Bone marrow (tissue), 2 donors: ENCODE measurements at regions not wholly inside any gene's neighbourhood (a gene's known extent, or its start where the extent isn't known, plus 50 kb on each side); places are given as distances from the start of the nearest gene placed in this dataset.
"Not testable (repeated sequence)": the region's sequence is repeated elsewhere in the genome, so short reads cannot be mapped to it uniquely, and the experiment has no call there.

Experiments used
- DNase-seq, 2 donors: peaks; one replicate each; lab custom pipeline; 2025; lab: John Stamatoyannopoulos, UW

- DNase-seq, result not testable (repeated sequence)
Observed at GRCh38 chr3:75840160-75840559, 54.8 kb upstream of the ZNF717 start.

GRCh38 chr3:75850301-75851008, 65.1 kb upstream of the ZNF717 start:
- not testable (repeated sequence) for DNase-seq

- DNase-seq, result no peak
Observed at GRCh38 chr3:75863130-75863529, 77.8 kb upstream of the ZNF717 start.

GRCh38 chr3:75863878-75864277, 78.5 kb upstream of the ZNF717 start:
- DNase-seq, result no peak

- not testable (repeated sequence) for DNase-seq
Observed at GRCh38 chr3:75883719-75884118, 98.4 kb upstream of the ZNF717 start.

GRCh38 chr3:75886971-75887526, 101.7 kb upstream of the ZNF717 start:
- DNase-seq, result no peak

- no peak for DNase-seq
Observed at GRCh38 chr3:75894234-75894633, 108.9 kb upstream of the ZNF717 start.

GRCh38 chr3:75896265-75896664, 110.9 kb upstream of the ZNF717 start:
- no peak for DNase-seq

- not testable (repeated sequence) for DNase-seq
Observed at GRCh38 chr3:75901446-75901845, 116.1 kb upstream of the ZNF717 start.

GRCh38 chr3:75906555-75907112, 121.3 kb upstream of the ZNF717 start:
- no peak for DNase-seq

- no peak for DNase-seq
Observed at GRCh38 chr3:75913800-75914350, 128.5 kb upstream of the ZNF717 start.

- DNase-seq, result not testable (repeated sequence)
Observed at GRCh38 chr3:75914741-75915140, 129.4 kb upstream of the ZNF717 start.

GRCh38 chr3:75938921-75939320, 153.6 kb upstream of the ZNF717 start:
- no peak for DNase-seq

GRCh38 chr3:75951941-75952340, 166.6 kb upstream of the ZNF717 start:
- no peak for DNase-seq

GRCh38 chr3:75960031-75960430, 174.7 kb upstream of the ZNF717 start:
- not testable (repeated sequence) for DNase-seq

- not testable (repeated sequence) for DNase-seq
Observed at GRCh38 chr3:75962054-75962453, 176.7 kb upstream of the ZNF717 start.

- DNase-seq, result no peak
Observed at GRCh38 chr3:75967071-75967470, 181.7 kb upstream of the ZNF717 start.

GRCh38 chr3:75978686-75979085, 193.3 kb upstream of the ZNF717 start:
- DNase-seq, result no peak

GRCh38 chr3:75981401-75981800, 196.1 kb upstream of the ZNF717 start:
- no peak for DNase-seq

GRCh38 chr3:75982151-75982550, 196.8 kb upstream of the ZNF717 start:
- no peak for DNase-seq

GRCh38 chr3:75983111-75983510, 197.8 kb upstream of the ZNF717 start:
- no peak for DNase-seq

- DNase-seq, result no peak
Observed at GRCh38 chr3:75983609-75984290, 198.4 kb upstream of the ZNF717 start.

- no peak for DNase-seq
Observed at GRCh38 chr3:75985432-75985831, 200.1 kb upstream of the ZNF717 start.
